B cell (primary cell): ENCODE measurements at regions not wholly inside any gene's neighbourhood (a gene's known extent, or its start where the extent isn't known, plus 50 kb on each side); places are given as distances from the start of the nearest gene placed in this dataset.

Experiments used
- ATAC-seq: fragments of 200-7000 bp; cut with Tn5 transposase; one replicate; pipeline ENCODE4 v1.10.0; 2021; ENCODE audit warnings: low read depth, mild to moderate bottlenecking, moderate number of reproducible peaks, moderate library complexity
- CTCF ChIA-PET: fragments of 350-600 bp; sonication (Branson Sonifier 250); formaldehyde crosslinking; loops from one replicate; lab custom pipeline; 2021; ENCODE audit warnings: antibody characterized with exemption, inconsistent platforms; lab: Charles Lee
- POLR2A ChIA-PET: fragments of 350-600 bp; sonication (Branson Sonifier 250); formaldehyde crosslinking; loops from one replicate; lab custom pipeline; 2021; ENCODE audit warnings: antibody characterized with exemption; lab: Charles Lee
- DNase-seq: peaks from one replicate; pipeline ENCODE4 v3.0.0; 2013
- H2AFZ ChIP-seq: 2 replicates; pipeline ENCODE4 v1.6.1; 2012; ENCODE audit warnings: mild to moderate bottlenecking, low read depth, low read length; ENCODE audit not compliant: insufficient read depth, poor library complexity, severe bottlenecking
- H3K27ac ChIP-seq, 2 donors: 1 replicate in 1 of 2; 2 replicates in 1 of 2; pipeline ENCODE4 v1.5.1; 2012 to 2013; ENCODE audit warnings: low read length in 2 of 2, mild to moderate bottlenecking in 2 of 2, moderate library complexity in 1 of 2
- H3K27me3 ChIP-seq, 4 experiments: fragments of 200-600 bp in 1 of 4; sonication (generic) in 1 of 4; replicated peaks in 1 of 4; 1 replicate in 2 of 4; 2 replicates in 2 of 4; pipeline versions ENCODE4 v1.6.1 to v1.7.0; 2013 to 2016; ENCODE audit warnings: low read length in 3 of 4, mild to moderate bottlenecking in 2 of 4, mixed read lengths in 1 of 4, moderate library complexity in 1 of 4; ENCODE audit not compliant: insufficient read depth in 4 of 4, control insufficient read depth in 3 of 4; ENCODE audit errors: control extremely low read depth in 1 of 4
- H3K36me3 ChIP-seq, 2 experiments: replicated peaks in 1 of 2; 1 replicate in 1 of 2; 2 replicates in 1 of 2; pipeline versions ENCODE4 v1.6.1 to v1.7.1; 2013; ENCODE audit warnings: low read length in 1 of 2; ENCODE audit not compliant: insufficient read depth in 2 of 2, control insufficient read depth in 1 of 2; ENCODE audit errors: control extremely low read depth in 1 of 2, extremely low read depth in 1 of 2
- H3K4me1 ChIP-seq, 2 donors: fragments of 200-600 bp in 1 of 2; sonication (generic) in 1 of 2; 1 replicate in 1 of 2; 2 replicates in 1 of 2; pipeline versions ENCODE4 v1.5.1 to v1.6.1; 2013 to 2017; ENCODE audit warnings: low read length in 2 of 2; ENCODE audit not compliant: control insufficient read depth in 2 of 2, insufficient read depth in 2 of 2
- H3K4me2 ChIP-seq: replicated peaks from 2 replicates; pipeline ENCODE3; 2012; ENCODE audit warnings: mild to moderate bottlenecking, low read depth, low read length; ENCODE audit not compliant: poor library complexity, severe bottlenecking
- H3K4me3 ChIP-seq, 5 experiments: fragments of 200-600 bp in 1 of 5; sonication (generic) in 1 of 5; 1 replicate in 3 of 5; 2 replicates in 2 of 5; pipeline versions ENCODE4 v1.5.1 to v1.7.0; 2011 to 2016; ENCODE audit warnings: low read length in 4 of 5, mild to moderate bottlenecking in 4 of 5, low read depth in 2 of 5, control low read depth in 1 of 5, moderate library complexity in 1 of 5; ENCODE audit not compliant: insufficient read depth in 1 of 5; ENCODE audit errors: control extremely low read depth in 1 of 5, extremely low read depth in 1 of 5
- H3K79me2 ChIP-seq: fragments of 200-600 bp; sonication (generic); one replicate; pipeline ENCODE4 v1.6.0; 2016; ENCODE audit warnings: low read length; ENCODE audit not compliant: control insufficient read depth, insufficient read depth
- H3K9ac ChIP-seq: fragments of 200-600 bp; sonication (generic); 2 replicates; pipeline ENCODE4 v1.6.1; 2017; ENCODE audit warnings: mild to moderate bottlenecking, low read length, moderate library complexity
- H3K9me3 ChIP-seq, 3 donors: one replicate each; pipeline versions ENCODE4 v1.6.1 to v1.7.1; 2013; ENCODE audit warnings: low read length in 2 of 3; ENCODE audit not compliant: control insufficient read depth in 2 of 3, insufficient read depth in 1 of 3; ENCODE audit errors: control extremely low read depth in 1 of 3
- H4K20me1 ChIP-seq: 2 replicates; pipeline ENCODE4 v1.6.0; 2012; ENCODE audit warnings: mild to moderate bottlenecking, low read length; ENCODE audit not compliant: insufficient read depth, control insufficient read depth, poor library complexity, severe bottlenecking
- H3K27ac Mint-ChIP-seq: one replicate; pipeline ENCODE4 v1.8.0; 2021; ENCODE audit warnings: mixed read lengths
- H3K27me3 Mint-ChIP-seq: one replicate; pipeline ENCODE4 v1.8.0; 2021; ENCODE audit warnings: mixed read lengths
- H3K4me1 Mint-ChIP-seq: one replicate; pipeline ENCODE4 v1.8.0; 2021; ENCODE audit warnings: mixed read lengths
- H3K4me3 Mint-ChIP-seq: one replicate; pipeline ENCODE4 v1.8.0; 2021; ENCODE audit warnings: mixed read lengths
- H3K9me3 Mint-ChIP-seq: one replicate; pipeline ENCODE4 v1.8.0; 2022; ENCODE audit warnings: mixed read lengths; ENCODE audit not compliant: insufficient read depth
- CTCF ChIP-seq: fragments of 200-600 bp; IDR thresholded peaks from one replicate; pipeline ENCODE4 v1.8.0; 2022; ENCODE audit warnings: antibody characterized with exemption, mild to moderate bottlenecking
- EZH2 ChIP-seq: IDR thresholded peaks from 2 replicates; pipeline ENCODE4 v1.6.1; 2012; ENCODE audit warnings: borderline replicate concordance, low read depth, mild to moderate bottlenecking, moderate library complexity, low read length; ENCODE audit not compliant: insufficient read depth, poor library complexity, severe bottlenecking
- WGBS: methylation state at CpG from one replicate; pipeline ENCODE4 v1.1.5; 2013; ENCODE audit warnings: missing lambda C conversion rate; ENCODE audit not compliant: insufficient coverage; 5-methylcytosine and 5-hydroxymethylcytosine counted together
- intact Hi-C: fragments of 100-400 bp; cut with micrococcal nuclease; formaldehyde crosslinking; loops from one replicate; pipeline ENCODE4 v1.10.0; 2022

- H3K9me3 Mint-ChIP-seq = peaks cover 2% of the 10 kb centered on the region
- TF ChIP-seq CTCF = no peak
- no peak for TF ChIP-seq EZH2
- ChIA-PET POLR2A (no interaction called here), CTCF (no interaction called here)
- ATAC-seq (no peak), DNase-seq (no peak)
- H3K4me3 ChIP-seq = no peak overlapping the region
- H3K4me2 ChIP-seq = no peak overlapping the region
- no peak overlapping the region for H3K4me3 Mint-ChIP-seq
- H3K4me1 ChIP-seq = no peaks in the 10 kb centered on the region
- no peaks in the 10 kb centered on the region for H4K20me1 ChIP-seq
- H3K27ac ChIP-seq = no peak overlapping the region
- no peaks in the 10 kb centered on the region for H3K79me2 ChIP-seq
- no peak overlapping the region for H3K27ac Mint-ChIP-seq
- H3K27me3 ChIP-seq = no peaks in the 10 kb centered on the region
- no peaks in the 10 kb centered on the region for H3K27me3 Mint-ChIP-seq
- no peak overlapping the region for H2AFZ ChIP-seq
- peaks cover 0 to 13% (median 0%) of the 10 kb centered on the region in 3 donors for H3K9me3 ChIP-seq
- H3K9ac ChIP-seq = no peak overlapping the region
- no peaks in the 10 kb centered on the region for H3K36me3 ChIP-seq
- H3K4me1 Mint-ChIP-seq = no peaks in the 10 kb centered on the region
- 88% methylated on average over 7 of the region's 15 CpGs for WGBS
- intact Hi-C loops = no loop called here
These were observed 962.9 kb upstream of the SLC35B3 start for GRCh38 chr6:9398071-9398766.

- H3K27ac Mint-ChIP-seq = no peak overlapping the region
- no peaks in the 10 kb centered on the region for H3K79me2 ChIP-seq
- TF ChIP-seq EZH2 (no peak), CTCF (no peak)
- no peaks in the 10 kb centered on the region for H3K9me3 ChIP-seq
- H3K4me2 ChIP-seq = no peak overlapping the region
- H3K27ac ChIP-seq = no peak overlapping the region
- intact Hi-C loops = no loop called here
- H3K4me1 ChIP-seq = no peaks in the 10 kb centered on the region
- no peak overlapping the region for H2AFZ ChIP-seq
- WGBS = 89% methylated on average over 2 of the region's 2 CpGs
- DNase-seq (no peak), ATAC-seq (no peak)
- ChIA-PET CTCF (interaction anchor here (0.7 kb wide), 1 partner anchor 209 kb away, joined by 3 read pairs; no protein-coding TSS in a partner anchor), POLR2A (no interaction called here)
- H3K4me1 Mint-ChIP-seq = no peaks in the 10 kb centered on the region
- no peaks in the 10 kb centered on the region for H3K27me3 ChIP-seq
- no peak overlapping the region for H3K4me3 Mint-ChIP-seq
- no peak overlapping the region for H3K9ac ChIP-seq
- no peaks in the 10 kb centered on the region for H3K36me3 ChIP-seq
- H4K20me1 ChIP-seq = no peaks in the 10 kb centered on the region
- no peaks in the 10 kb centered on the region for H3K27me3 Mint-ChIP-seq
- no peak overlapping the region for H3K4me3 ChIP-seq
- peaks cover 2% of the 10 kb centered on the region for H3K9me3 Mint-ChIP-seq
These were observed 953.3 kb upstream of the SLC35B3 start for GRCh38 chr6:9388596-9388995.
